ENCODE measurements at regions not wholly inside any gene's neighbourhood (a gene's known extent, or its start where the extent isn't known, plus 50 kb on each side); places are given as distances from the start of the nearest gene placed in this dataset.

GRCh38 chr6:14756340-14756739 is 489.5 kb upstream of the JARID2 start:
- Histone ChIP-seq H3K27me3 (replicated peaks; ENCODE audit: insufficient read depth) (no peaks in the 10 kb centered on the region), H4K20me1 (ENCODE audit: insufficient read depth) (no peaks in the 10 kb centered on the region), H3K36me3 (ENCODE audit: low read depth) (no peaks in the 10 kb centered on the region), H3K4me1 (ENCODE audit: insufficient read depth) (no peaks in the 10 kb centered on the region), H3K9ac (no peak overlapping the region), H3K4me3 (no peak overlapping the region), H3F3A (ENCODE audit: insufficient read depth) (no peaks in the 10 kb centered on the region), H3K9me2 (ENCODE audit: insufficient read depth) (no peaks in the 10 kb centered on the region), H3K4me2 (ENCODE audit: unreplicated experiment) (no peak overlapping the region), H3K9me3 (ENCODE audit: low read depth) (no peaks in the 10 kb centered on the region), H3K27ac (no peak overlapping the region), H3K79me2 (ENCODE audit: insufficient read depth) (no peaks in the 10 kb centered on the region), H2AFZ (no peak overlapping the region)
- no peak for DNase-seq
- in situ Hi-C loops (cut with MboI), result no loop called here
- no peak for TF ChIP-seq EZH2phosphoT487 (IDR thresholded peaks at IDR 0.05; ENCODE audit: insufficient read depth, low read depth)
- TF ChIP-seq EZH2 (IDR thresholded peaks at IDR 0.05; ENCODE audit: insufficient read depth, poor library complexity, severe bottlenecking), result no peak
- 99 to 100% methylated on average over 3 of the region's 3 CpGs for WGBS, 2 experiments (ENCODE audit: low coverage in 1 of 2, low lambda C conversion rate in 2 of 2, missing lambda C conversion rate in 2 of 2)

- in situ Hi-C loops (cut with MboI), result no loop called here
- Histone ChIP-seq H2AFZ (no peak overlapping the region), H3K36me3 (ENCODE audit: low read depth) (no peaks in the 10 kb centered on the region), H3K9ac (no peak overlapping the region), H3K27me3 (replicated peaks; ENCODE audit: insufficient read depth) (no peaks in the 10 kb centered on the region), H3K79me2 (ENCODE audit: insufficient read depth) (no peaks in the 10 kb centered on the region), H3K4me2 (ENCODE audit: unreplicated experiment) (no peak overlapping the region), H3K27ac (no peak overlapping the region), H3F3A (ENCODE audit: insufficient read depth) (no peaks in the 10 kb centered on the region), H3K9me2 (ENCODE audit: insufficient read depth) (no peaks in the 10 kb centered on the region), H4K20me1 (ENCODE audit: insufficient read depth) (no peaks in the 10 kb centered on the region), H3K4me1 (ENCODE audit: insufficient read depth) (no peaks in the 10 kb centered on the region), H3K4me3 (no peak overlapping the region), H3K9me3 (ENCODE audit: low read depth) (no peaks in the 10 kb centered on the region)
- TF ChIP-seq EZH2phosphoT487 (IDR thresholded peaks at IDR 0.05; ENCODE audit: insufficient read depth, low read depth) (no peak), EZH2 (IDR thresholded peaks at IDR 0.05; ENCODE audit: insufficient read depth, poor library complexity, severe bottlenecking) (no peak)
- 55 to 57% methylated on average over 1 of the region's 1 CpG for WGBS, 2 experiments (ENCODE audit: low coverage in 1 of 2, low lambda C conversion rate in 2 of 2, missing lambda C conversion rate in 2 of 2)
- DNase-seq, result no peak
These were observed 488.9 kb upstream of the JARID2 start for GRCh38 chr6:14757014-14757413.

GRCh38 chr6:14757418-14757817 is 488.5 kb upstream of the JARID2 start:
- H3K4me3 ChIP-seq, result no peak overlapping the region
- no peak for DNase-seq
- H3K9me2 ChIP-seq (ENCODE audit: insufficient read depth), result no peaks in the 10 kb centered on the region
- no peaks in the 10 kb centered on the region for H3K79me2 ChIP-seq (ENCODE audit: insufficient read depth)
- 88 to 94% methylated on average over 1 of the region's 1 CpG for WGBS, 2 experiments (ENCODE audit: low coverage in 1 of 2, low lambda C conversion rate in 2 of 2, missing lambda C conversion rate in 2 of 2)
- TF ChIP-seq EZH2phosphoT487 (IDR thresholded peaks at IDR 0.05; ENCODE audit: insufficient read depth, low read depth) (no peak), EZH2 (IDR thresholded peaks at IDR 0.05; ENCODE audit: insufficient read depth, poor library complexity, severe bottlenecking) (no peak)
- H3K27ac ChIP-seq, result no peak overlapping the region
- no peak overlapping the region for H3K9ac ChIP-seq
- no peaks in the 10 kb centered on the region for H3F3A ChIP-seq (ENCODE audit: insufficient read depth)
- H3K4me2 ChIP-seq (ENCODE audit: unreplicated experiment), result no peak overlapping the region
- in situ Hi-C loops (cut with MboI), result no loop called here
- H3K27me3 ChIP-seq (replicated peaks; ENCODE audit: insufficient read depth), result no peaks in the 10 kb centered on the region
- no peaks in the 10 kb centered on the region for H3K4me1 ChIP-seq (ENCODE audit: insufficient read depth)
- H3K36me3 ChIP-seq (ENCODE audit: low read depth), result no peaks in the 10 kb centered on the region
- H4K20me1 ChIP-seq (ENCODE audit: insufficient read depth), result no peaks in the 10 kb centered on the region
- H3K9me3 ChIP-seq (ENCODE audit: low read depth), result no peaks in the 10 kb centered on the region
- H2AFZ ChIP-seq, result no peak overlapping the region

GRCh38 chr6:14758421-14759081 is 487.3 kb upstream of the JARID2 start:
- no peaks in the 10 kb centered on the region for H3F3A ChIP-seq (ENCODE audit: insufficient read depth)
- H3K27me3 ChIP-seq (replicated peaks; ENCODE audit: insufficient read depth), result no peaks in the 10 kb centered on the region
- no peaks in the 10 kb centered on the region for H3K9me2 ChIP-seq (ENCODE audit: insufficient read depth)
- H3K4me1 ChIP-seq (ENCODE audit: insufficient read depth), result no peaks in the 10 kb centered on the region
- H3K27ac ChIP-seq, result no peak overlapping the region
- H3K4me2 ChIP-seq (ENCODE audit: unreplicated experiment), result no peak overlapping the region
- H2AFZ ChIP-seq, result no peak overlapping the region
- H3K9ac ChIP-seq, result no peak overlapping the region
- peak; percentile 48 for DNase-seq
- WGBS, 2 experiments (ENCODE audit: low coverage in 1 of 2, low lambda C conversion rate in 2 of 2, missing lambda C conversion rate in 2 of 2), result 74 to 77% methylated on average over 8 of the region's 8 CpGs
- H3K36me3 ChIP-seq (ENCODE audit: low read depth), result no peaks in the 10 kb centered on the region
- H3K9me3 ChIP-seq (ENCODE audit: low read depth), result no peaks in the 10 kb centered on the region
- in situ Hi-C loops (cut with MboI), result no loop called here
- TF ChIP-seq EZH2phosphoT487 (IDR thresholded peaks at IDR 0.05; ENCODE audit: insufficient read depth, low read depth) (no peak), EZH2 (IDR thresholded peaks at IDR 0.05; ENCODE audit: insufficient read depth, poor library complexity, severe bottlenecking) (no peak)
- H4K20me1 ChIP-seq (ENCODE audit: insufficient read depth), result no peaks in the 10 kb centered on the region
- H3K79me2 ChIP-seq (ENCODE audit: insufficient read depth), result no peaks in the 10 kb centered on the region
- no peak overlapping the region for H3K4me3 ChIP-seq

All from GM23248 (cell line).